OCI-LY7 (cell line): ENCODE measurements at regions not wholly inside any gene's neighbourhood (a gene's known extent, or its start where the extent isn't known, plus 50 kb on each side); places are given as distances from the start of the nearest gene placed in this dataset.

ENCODE experiments used
- BruUV-seq: library from RNA; stranded (reverse); fragments of 400-500 nt; replicated peaks from 2 replicates; lab custom pipeline; 2021; lab: Mats Ljungman, UMichigan
- CTCF ChIA-PET: fragments of 300-600 bp; sonication (Branson Sonifier 250); formaldehyde crosslinking; loops from one replicate; lab custom pipeline; 2022; ENCODE audit warnings: antibody characterized with exemption; ENCODE audit not compliant: unreplicated experiment; lab: Charles Lee
- POLR2A ChIA-PET: fragments of 300-600 bp; sonication (Branson Sonifier 250); formaldehyde crosslinking; loops from one replicate; lab custom pipeline; 2022; ENCODE audit warnings: antibody characterized with exemption; lab: Charles Lee
- DNase-seq: peaks from one replicate; pipeline ENCODE4 v3.0.0-alpha.2; 2015; ENCODE audit warnings: low spot score
- H2AFZ ChIP-seq: fragments of 200-600 bp; sonication (generic), shearing (Covaris generic); 2 replicates; pipeline ENCODE4 v1.6.1; 2014; ENCODE audit warnings: mild to moderate bottlenecking, antibody characterized with exemption, low read length, moderate library complexity
- H3K27ac ChIP-seq: fragments of 200-600 bp; sonication (generic); 2 replicates; pipeline ENCODE4 v1.5.1; 2014; ENCODE audit warnings: mixed run types, low read depth, mild to moderate bottlenecking, moderate library complexity, low read length, inconsistent platforms; ENCODE audit not compliant: poor library complexity, severe bottlenecking
- H3K36me3 ChIP-seq: fragments of 200-600 bp; sonication (generic); 2 replicates; pipeline ENCODE4 v1.6.1; 2014; ENCODE audit warnings: mild to moderate bottlenecking, antibody characterized with exemption, low read length, moderate library complexity, mixed read lengths; ENCODE audit not compliant: insufficient read depth
- H3K4me1 ChIP-seq: fragments of 200-600 bp; sonication (generic); 2 replicates; pipeline ENCODE4 v1.5.1; 2014; ENCODE audit warnings: mild to moderate bottlenecking, low read length; ENCODE audit not compliant: insufficient read depth, poor library complexity, severe bottlenecking
- H3K4me2 ChIP-seq: fragments of 200-600 bp; sonication (generic); 2 replicates; pipeline ENCODE4 v1.6.1; 2014; ENCODE audit warnings: mild to moderate bottlenecking, low read length
- H3K4me3 ChIP-seq: fragments of 200-600 bp; sonication (generic); 2 replicates; pipeline ENCODE4 v1.5.1; 2014; ENCODE audit warnings: mild to moderate bottlenecking, low read depth, low read length; ENCODE audit not compliant: poor library complexity, severe bottlenecking
- H3K79me2 ChIP-seq: fragments of 200-600 bp; sonication (generic); 2 replicates; pipeline ENCODE4 v1.6.1; 2016; ENCODE audit warnings: low read depth, mild to moderate bottlenecking, low read length, moderate library complexity, mixed read lengths; ENCODE audit not compliant: insufficient read depth
- H3K9me2 ChIP-seq: fragments of 200-600 bp; sonication (generic); 2 replicates; pipeline ENCODE4 v1.6.1; 2016; ENCODE audit warnings: mild to moderate bottlenecking, low read length, mixed read lengths; ENCODE audit not compliant: insufficient read depth
- H3K9me3 ChIP-seq: fragments of 200-600 bp; sonication (generic); 2 replicates; pipeline ENCODE4 v1.6.1; 2014; ENCODE audit warnings: mild to moderate bottlenecking, mixed run types, low read length, mixed read lengths
- H4K20me1 ChIP-seq: fragments of 200-600 bp; sonication (generic); 2 replicates; pipeline ENCODE4 v1.6.1; 2014; ENCODE audit warnings: mild to moderate bottlenecking, antibody characterized with exemption, low read length, moderate library complexity, mixed read lengths; ENCODE audit not compliant: insufficient read depth
- EZH2phosphoT487 ChIP-seq: fragments of 200-600 bp; sonication (generic); IDR thresholded peaks from 2 replicates; pipeline ENCODE4 v1.6.1; 2018; ENCODE audit warnings: low read depth, borderline replicate concordance, mild to moderate bottlenecking, mixed run types, antibody characterized with exemption, low read length, moderate library complexity, mixed read lengths
- intact Hi-C: fragments of 100-400 bp; cut with micrococcal nuclease; formaldehyde crosslinking; loops from one replicate; pipeline ENCODE4 v1.10.0; 2022; ENCODE audit not compliant: unreplicated experiment
- TF ChIP-seq, protein P1 (sequence below): fragments of 200-600 bp; sonication (generic); conservative IDR thresholded peaks from 2 replicates; pipeline ENCODE4 v1.5.1; 2014; ENCODE audit warnings: mild to moderate bottlenecking, antibody characterized with exemption, low read length, moderate library complexity, mixed read lengths

DNA sequence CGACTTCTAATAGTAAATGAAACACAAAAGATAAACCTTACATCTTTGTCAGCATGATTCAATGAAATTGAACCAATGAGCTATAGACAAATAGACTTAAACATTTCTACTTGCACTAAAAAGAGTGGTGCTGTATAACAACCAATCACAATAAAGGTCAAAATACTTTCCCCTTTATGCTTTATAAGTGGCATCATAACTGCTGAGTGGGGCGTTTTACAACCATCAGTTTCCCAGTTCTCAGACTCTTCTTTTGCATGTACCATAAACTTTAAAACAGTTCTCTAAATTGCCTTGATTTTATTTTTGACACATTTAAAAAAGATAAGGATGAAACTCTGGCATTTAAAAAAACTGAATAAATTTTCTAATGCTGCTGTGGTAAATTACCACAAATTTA is 356.2 kb downstream of the NNT start:
- no peaks in the 10 kb centered on the region for H3K9me2 ChIP-seq
- DNase-seq: no peak
- no peak overlapping the region for H2AFZ ChIP-seq
- H4K20me1 ChIP-seq: no peaks in the 10 kb centered on the region
- no peaks in the 10 kb centered on the region for H3K4me1 ChIP-seq
- no peaks in the 10 kb centered on the region for H3K36me3 ChIP-seq
- intact Hi-C loops: no loop called here
- ChIA-PET CTCF (no interaction called here), POLR2A (no interaction called here)
- H3K4me3 ChIP-seq: no peak overlapping the region
- TF ChIP-seq, protein P1, sequence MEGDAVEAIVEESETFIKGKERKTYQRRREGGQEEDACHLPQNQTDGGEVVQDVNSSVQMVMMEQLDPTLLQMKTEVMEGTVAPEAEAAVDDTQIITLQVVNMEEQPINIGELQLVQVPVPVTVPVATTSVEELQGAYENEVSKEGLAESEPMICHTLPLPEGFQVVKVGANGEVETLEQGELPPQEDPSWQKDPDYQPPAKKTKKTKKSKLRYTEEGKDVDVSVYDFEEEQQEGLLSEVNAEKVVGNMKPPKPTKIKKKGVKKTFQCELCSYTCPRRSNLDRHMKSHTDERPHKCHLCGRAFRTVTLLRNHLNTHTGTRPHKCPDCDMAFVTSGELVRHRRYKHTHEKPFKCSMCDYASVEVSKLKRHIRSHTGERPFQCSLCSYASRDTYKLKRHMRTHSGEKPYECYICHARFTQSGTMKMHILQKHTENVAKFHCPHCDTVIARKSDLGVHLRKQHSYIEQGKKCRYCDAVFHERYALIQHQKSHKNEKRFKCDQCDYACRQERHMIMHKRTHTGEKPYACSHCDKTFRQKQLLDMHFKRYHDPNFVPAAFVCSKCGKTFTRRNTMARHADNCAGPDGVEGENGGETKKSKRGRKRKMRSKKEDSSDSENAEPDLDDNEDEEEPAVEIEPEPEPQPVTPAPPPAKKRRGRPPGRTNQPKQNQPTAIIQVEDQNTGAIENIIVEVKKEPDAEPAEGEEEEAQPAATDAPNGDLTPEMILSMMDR: no peak
- TF ChIP-seq EZH2phosphoT487: no peak
- H3K79me2 ChIP-seq: no peaks in the 10 kb centered on the region
- no peaks in the 10 kb centered on the region for H3K9me3 ChIP-seq
- H3K27ac ChIP-seq: no peak overlapping the region
- H3K4me2 ChIP-seq: no peak overlapping the region
- BruUV-seq: no TSS peak

DNA sequence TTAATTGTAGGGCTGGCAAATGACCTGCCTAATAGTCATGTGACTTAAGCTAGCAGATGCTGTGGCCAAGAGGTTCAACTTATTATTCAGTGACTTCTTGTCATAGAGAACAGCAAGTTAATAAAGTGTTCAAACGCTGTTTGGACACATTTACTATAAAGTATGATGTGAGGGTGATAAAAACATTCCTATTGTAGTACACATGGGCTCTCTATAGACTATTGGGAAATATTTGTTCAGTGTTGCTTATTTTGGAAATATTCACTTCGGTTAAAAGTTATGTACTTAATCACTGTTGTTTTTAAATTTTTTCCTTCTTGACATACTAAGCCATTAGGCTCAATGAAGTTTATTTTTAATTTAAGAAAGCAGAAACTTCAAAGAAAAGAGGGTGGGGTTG is 345.0 kb downstream of the NNT start:
- H3K36me3 ChIP-seq: no peaks in the 10 kb centered on the region
- CTCF ChIA-PET: no interaction called here

DNA sequence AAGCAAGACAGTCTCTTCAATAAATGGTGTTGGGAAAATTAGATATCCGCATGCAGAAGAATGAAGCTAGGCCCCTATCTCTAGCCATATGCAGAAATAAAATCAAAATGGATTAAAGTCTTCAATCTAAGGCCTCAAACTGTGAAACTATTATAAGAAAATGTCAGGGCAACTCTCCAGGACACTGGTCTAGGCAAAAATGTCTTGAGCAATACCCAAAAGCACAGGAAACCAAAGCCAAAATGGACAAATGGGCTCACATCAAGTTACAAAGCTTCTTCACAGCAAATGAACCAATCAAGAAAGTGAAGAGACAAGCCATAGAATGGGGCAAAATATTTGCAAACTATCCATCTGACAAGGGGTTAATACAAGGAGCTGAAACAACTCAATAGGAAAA is 338.8 kb downstream of the NNT start:
- H3K4me1 ChIP-seq: no peaks in the 10 kb centered on the region

More for the DNA sequence above, 345.0 kb downstream of the NNT start:
- DNase-seq: no peak
- Histone ChIP-seq H3K4me1 (no peaks in the 10 kb centered on the region), H2AFZ (no peak overlapping the region), H3K4me3 (no peak overlapping the region), H4K20me1 (no peaks in the 10 kb centered on the region), H3K79me2 (no peaks in the 10 kb centered on the region), H3K9me2 (no peaks in the 10 kb centered on the region), H3K9me3 (no peaks in the 10 kb centered on the region), H3K4me2 (no peak overlapping the region), H3K27ac (no peak overlapping the region)
- no TSS peak for BruUV-seq
- TF ChIP-seq, protein P1: no peak
- no peak for TF ChIP-seq EZH2phosphoT487
- intact Hi-C loops: no loop called here
- POLR2A ChIA-PET: no interaction called here

More for the DNA sequence above, 338.8 kb downstream of the NNT start:
- DNase-seq: no peak
- Histone ChIP-seq H3K27ac (no peak overlapping the region), H3K4me2 (no peak overlapping the region), H3K9me2 (no peaks in the 10 kb centered on the region), H3K79me2 (no peaks in the 10 kb centered on the region), H4K20me1 (no peaks in the 10 kb centered on the region), H3K36me3 (no peaks in the 10 kb centered on the region), H2AFZ (no peak overlapping the region), H3K9me3 (no peaks in the 10 kb centered on the region), H3K4me3 (no peak overlapping the region)
- ChIA-PET POLR2A (interaction anchor here (0.6 kb wide), 1 partner anchor 668 kb away, joined by 3 read pairs; no protein-coding TSS in a partner anchor), CTCF (no interaction called here)
- intact Hi-C loops: no loop called here
- no TSS peak for BruUV-seq
- no peak for TF ChIP-seq EZH2phosphoT487
- TF ChIP-seq, protein P1: no peak
